RPMI8226 (cell line): ENCODE measurements at regions not wholly inside any gene's neighbourhood (a gene's known extent, or its start where the extent isn't known, plus 50 kb on each side); places are given as distances from the start of the nearest gene placed in this dataset.

Source experiments
- DNase-seq: peaks from one replicate; pipeline ENCODE4 v3.0.0-alpha.2; 2015

- no peak for DNase-seq
Observed at GRCh38 chr10:16367621-16368292, 69.1 kb upstream of the PTER start.

- DNase-seq: no peak
Observed at GRCh38 chr10:16381083-16381482, 55.7 kb upstream of the PTER start.

- no peak for DNase-seq
Observed at GRCh38 chr10:16384021-16384420, 52.8 kb upstream of the PTER start.

DNA sequence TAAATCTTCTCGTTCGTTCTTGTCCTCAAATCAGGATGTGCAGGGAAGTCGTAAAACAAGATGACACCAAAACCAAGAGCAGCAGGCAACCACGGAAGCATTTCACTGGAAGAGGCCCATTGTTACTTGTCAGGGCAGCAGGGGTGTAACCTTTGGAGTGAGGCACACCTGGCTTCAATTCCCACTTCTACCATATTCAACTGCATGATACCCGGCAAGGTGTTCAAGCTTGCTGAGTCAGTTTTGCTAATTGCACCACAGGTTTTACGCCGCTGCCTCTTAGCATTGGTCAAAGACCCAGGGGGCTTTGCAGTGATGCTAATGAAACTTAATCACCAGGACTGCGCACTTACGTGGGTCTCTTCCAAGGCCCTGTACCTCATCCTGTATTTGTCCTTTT lies 50.0 kb upstream of the PTER start:
- DNase-seq: no peak
